Gastrocnemius medialis (tissue), 4 donors: ENCODE measurements at regions not wholly inside any gene's neighbourhood (a gene's known extent, or its start where the extent isn't known, plus 50 kb on each side); places are given as distances from the start of the nearest gene placed in this dataset.
"Not testable (repeated sequence)": the region's sequence is repeated elsewhere in the genome, so short reads cannot be mapped to it uniquely, and the experiment has no call there.

Experiments
- ATAC-seq, 2 donors: fragments of 150-250 bp; one replicate each; pipeline ENCODE4 v1.9.1; 2016
- DNase-seq, 2 donors: peaks; one replicate each; pipeline ENCODE4 v3.0.0-alpha.2; 2019
- H3K27ac ChIP-seq, 4 donors: fragments of 200-600 bp; sonication (generic); 1 replicate in 1 of 4; 2 replicates in 3 of 4; pipeline ENCODE4 v1.5.1; 2016 to 2018; ENCODE audit warnings: mild to moderate bottlenecking in 2 of 4, moderate library complexity in 1 of 4
- H3K27me3 ChIP-seq, 3 donors: fragments of 200-600 bp; sonication (generic) in 2 of 3; 1 replicate in 1 of 3; 2 replicates in 2 of 3; pipeline versions ENCODE4 v1.5.1 to v1.6.0; 2016 to 2019; ENCODE audit warnings: mild to moderate bottlenecking in 1 of 3, moderate library complexity in 1 of 3
- H3K36me3 ChIP-seq, 2 donors: fragments of 200-600 bp; sonication (generic) in 1 of 2; one replicate each; pipeline ENCODE4 v1.5.1; 2017 to 2018
- H3K4me1 ChIP-seq, 2 donors: fragments of 200-600 bp; sonication (generic) in 1 of 2; one replicate each; pipeline ENCODE4 v1.5.1; 2016 to 2017; ENCODE audit warnings: mild to moderate bottlenecking in 2 of 2
- H3K4me3 ChIP-seq, 4 donors: fragments of 200-600 bp; sonication (generic) in 3 of 4; 1 replicate in 1 of 4; 2 replicates in 3 of 4; pipeline ENCODE4 v1.5.1; 2016 to 2019; ENCODE audit warnings: mild to moderate bottlenecking in 2 of 4
- H3K9me3 ChIP-seq, 3 donors: fragments of 200-600 bp; sonication (generic) in 2 of 3; 1 replicate in 1 of 3; 2 replicates in 2 of 3; pipeline ENCODE4 v1.5.1; 2016 to 2019
- CTCF ChIP-seq, 5 experiments: fragments of 450-650 bp in 3 of 5; fragments of 200-600 bp in 2 of 5; sonication (generic) in 2 of 5; IDR thresholded peaks in 4 of 5; conservative IDR thresholded peaks in 1 of 5; 1 replicate in 4 of 5; 2 replicates in 1 of 5; pipeline ENCODE4 v1.5.1; 2016 to 2019; ENCODE audit warnings: antibody characterized with exemption in 5 of 5, mild to moderate bottlenecking in 3 of 5, moderate library complexity in 3 of 5
- POLR2A ChIP-seq, 2 donors: fragments of 450-650 bp; IDR thresholded peaks; one replicate each; pipeline ENCODE4 v1.6.1; 2017; ENCODE audit warnings: antibody characterized with exemption in 2 of 2, mild to moderate bottlenecking in 2 of 2, moderate library complexity in 2 of 2
- in situ Hi-C, 4 donors: fragments of 200-750 bp; cut with MboI; loops; one replicate each; pipeline versions ENCODE4 v1.15.0 to v1.8.0; 2017; ENCODE audit warnings: low sequenced_read_pairs in 4 of 4
- intact Hi-C: fragments of 100-400 bp; cut with DNase I; formaldehyde crosslinking; loops from one replicate; pipeline ENCODE4 v1.15.1; 2023; ENCODE audit warnings: low total_unique reads

GRCh38 chr21:22804151-22804550 is 1805.9 kb downstream of the NCAM2 start:
- H3K27ac ChIP-seq, result no peak overlapping the region
- no peak for ATAC-seq
- H3K27me3 ChIP-seq, result no peaks in the 10 kb centered on the region
- no peaks in the 10 kb centered on the region for H3K4me1 ChIP-seq
- no peaks in the 10 kb centered on the region for H3K36me3 ChIP-seq
- DNase-seq, result no peak
- no peaks in the 10 kb centered on the region for H3K9me3 ChIP-seq
- H3K4me3 ChIP-seq, result no peak overlapping the region
- TF ChIP-seq CTCF (IDR thresholded peaks at IDR 0.05 in 4 of 5, conservative IDR thresholded peaks at IDR 0.05 in 1 of 5) (no peak), POLR2A (IDR thresholded peaks at IDR 0.05) (no peak)
- in situ Hi-C loops, result loop anchor here in 1 of 4 donors (25.0 kb wide), 1 partner anchor 1792 kb away; no protein-coding TSS in a partner anchor
- intact Hi-C loops, result no loop called here

GRCh38 chr21:22806278-22806677 is 1808.1 kb downstream of the NCAM2 start:
- ATAC-seq, result no peak
- Histone ChIP-seq H3K4me1 (no peaks in the 10 kb centered on the region), H3K4me3 (no peak overlapping the region), H3K27ac (no peak overlapping the region), H3K27me3 (no peaks in the 10 kb centered on the region), H3K36me3 (no peaks in the 10 kb centered on the region), H3K9me3 (no peaks in the 10 kb centered on the region)
- TF ChIP-seq POLR2A (IDR thresholded peaks at IDR 0.05) (no peak), CTCF (IDR thresholded peaks at IDR 0.05 in 4 of 5, conservative IDR thresholded peaks at IDR 0.05 in 1 of 5) (no peak)
- no peak for DNase-seq
- intact Hi-C loops, result no loop called here
- in situ Hi-C loops, result loop anchor here in 1 of 4 donors (25.0 kb wide), 1 partner anchor 1794 kb away; no protein-coding TSS in a partner anchor

- TF ChIP-seq POLR2A (IDR thresholded peaks at IDR 0.05), result no peak
- no peak for TF ChIP-seq CTCF (IDR thresholded peaks at IDR 0.05 in 4 of 5, conservative IDR thresholded peaks at IDR 0.05 in 1 of 5)
- H3K27me3 ChIP-seq, result no peaks in the 10 kb centered on the region
- H3K4me3 ChIP-seq, result no peak overlapping the region
- no peak for DNase-seq
- no peaks in the 10 kb centered on the region for H3K36me3 ChIP-seq
- ATAC-seq, result no peak
- no peaks in the 10 kb centered on the region for H3K9me3 ChIP-seq
- intact Hi-C loops (no loop called here), in situ Hi-C loops (loop anchor here in 1 of 4 donors (25.0 kb wide), 1 partner anchor 1801 kb away; no protein-coding TSS in a partner anchor)
- no peak overlapping the region for H3K27ac ChIP-seq
- no peaks in the 10 kb centered on the region for H3K4me1 ChIP-seq
Observed at GRCh38 chr21:22813201-22813600, 1815.0 kb downstream of the NCAM2 start.

- H3K9me3 ChIP-seq, ATAC-seq, H3K4me1 ChIP-seq, H3K27ac ChIP-seq, H3K4me3 ChIP-seq, H3K36me3 ChIP-seq, H3K27me3 ChIP-seq, intact Hi-C loops, DNase-seq: not testable (repeated sequence)
- in situ Hi-C loops, result loop anchor here in 1 of 4 donors (25.0 kb wide), 1 partner anchor 1807 kb away; no protein-coding TSS in a partner anchor
Observed at GRCh38 chr21:22818681-22819485, 1820.7 kb downstream of the NCAM2 start.

GRCh38 chr21:22827422-22827821 is 1829.2 kb downstream of the NCAM2 start:
- H3K36me3 ChIP-seq, result no peaks in the 10 kb centered on the region
- TF ChIP-seq POLR2A (IDR thresholded peaks at IDR 0.05) (no peak), CTCF (IDR thresholded peaks at IDR 0.05 in 4 of 5, conservative IDR thresholded peaks at IDR 0.05 in 1 of 5) (no peak)
- ATAC-seq (no peak), DNase-seq (no peak)
- intact Hi-C loops, result no loop called here
- in situ Hi-C loops, result no loop called here
- H3K4me3 ChIP-seq, result no peak overlapping the region
- no peaks in the 10 kb centered on the region for H3K9me3 ChIP-seq
- no peaks in the 10 kb centered on the region for H3K4me1 ChIP-seq
- H3K27me3 ChIP-seq, result no peaks in the 10 kb centered on the region
- no peak overlapping the region for H3K27ac ChIP-seq
